T-cell (primary cell): ENCODE measurements at regions not wholly inside any gene's neighbourhood (a gene's known extent, or its start where the extent isn't known, plus 50 kb on each side); places are given as distances from the start of the nearest gene placed in this dataset.

ENCODE experiments used
- ATAC-seq, 4 experiments: fragments of 200-7000 bp in 3 of 4; fragments of 150-1000 bp in 1 of 4; cut with Tn5 transposase; replicated peaks in 1 of 4; 1 replicate in 3 of 4; 2 replicates in 1 of 4; pipeline ENCODE4 v1.10.0; 2021; ENCODE audit warnings: moderate library complexity in 3 of 4, mild to moderate bottlenecking in 2 of 4, moderate number of reproducible peaks in 1 of 4
- CTCF ChIA-PET, 2 donors: fragments of 300-600 bp; sonication (Branson Sonifier 250); formaldehyde crosslinking; loops; one replicate each; lab custom pipeline; 2022; ENCODE audit warnings: antibody characterized with exemption in 2 of 2; lab: Charles Lee
- POLR2A ChIA-PET, 2 donors: fragments of 300-600 bp; sonication (Branson Sonifier 250); formaldehyde crosslinking; loops; one replicate each; lab custom pipeline; 2022; ENCODE audit warnings: antibody characterized with exemption in 2 of 2; lab: Charles Lee
- DNase-seq, 35 experiments: peaks; one replicate each; pipeline versions ENCODE4 v3.0.0 to v3.0.0-alpha.2; 2013 to 2023
- H3K27ac ChIP-seq: one replicate; pipeline ENCODE4 v1.5.1; 2013; ENCODE audit warnings: low read length
- H3K27me3 ChIP-seq, 2 experiments: replicated peaks in 1 of 2; 1 replicate in 1 of 2; 2 replicates in 1 of 2; pipeline versions ENCODE4 v1.6.1 to v1.7.0; 2013; ENCODE audit warnings: low read length in 1 of 2, mixed read lengths in 1 of 2; ENCODE audit not compliant: control insufficient read depth in 2 of 2, insufficient read depth in 2 of 2; ENCODE audit errors: extremely low read depth in 1 of 2
- H3K36me3 ChIP-seq, 2 donors: 1 replicate in 1 of 2; 2 replicates in 1 of 2; pipeline versions ENCODE4 v1.6.1 to v1.7.0; 2013; ENCODE audit warnings: low read length in 1 of 2; ENCODE audit not compliant: control insufficient read depth in 2 of 2, insufficient read depth in 1 of 2; ENCODE audit errors: extremely low read depth in 1 of 2
- H3K4me1 ChIP-seq, 2 experiments: 1 replicate in 1 of 2; 2 replicates in 1 of 2; pipeline versions ENCODE4 v1.6.1 to v1.7.0; 2013; ENCODE audit warnings: low read length in 2 of 2, mixed read lengths in 1 of 2; ENCODE audit not compliant: insufficient read depth in 2 of 2, control insufficient read depth in 1 of 2; ENCODE audit errors: extremely low read depth in 1 of 2
- H3K4me3 ChIP-seq, 2 donors: 1 replicate in 1 of 2; 2 replicates in 1 of 2; pipeline versions ENCODE4 v1.5.1 to v1.7.0; 2013; ENCODE audit warnings: mild to moderate bottlenecking in 2 of 2, low read length in 1 of 2, moderate library complexity in 1 of 2; ENCODE audit not compliant: control insufficient read depth in 1 of 2; ENCODE audit errors: extremely low read depth in 1 of 2
- H3K9me3 ChIP-seq: 2 replicates; pipeline ENCODE4 v1.7.0; 2013
- H3K27ac Mint-ChIP-seq, 2 donors: one replicate each; pipeline ENCODE4 v1.8.0; 2020 to 2021; ENCODE audit warnings: mild to moderate bottlenecking in 2 of 2, mixed read lengths in 2 of 2
- H3K27me3 Mint-ChIP-seq, 2 donors: one replicate each; pipeline ENCODE4 v1.8.0; 2021 to 2022; ENCODE audit warnings: mixed read lengths in 2 of 2
- H3K36me3 Mint-ChIP-seq: one replicate; pipeline ENCODE4 v1.8.0; 2021; ENCODE audit warnings: mixed read lengths
- H3K4me1 Mint-ChIP-seq, 3 donors: one replicate each; pipeline ENCODE4 v1.8.0; 2020 to 2022; ENCODE audit warnings: mixed read lengths in 3 of 3, mild to moderate bottlenecking in 1 of 3
- H3K4me3 Mint-ChIP-seq, 3 donors: one replicate each; pipeline ENCODE4 v1.8.0; 2020 to 2022; ENCODE audit warnings: mild to moderate bottlenecking in 3 of 3, mixed read lengths in 3 of 3, moderate library complexity in 3 of 3
- H3K9me3 Mint-ChIP-seq, 3 donors: one replicate each; pipeline ENCODE4 v1.8.0; 2020 to 2022; ENCODE audit warnings: mixed read lengths in 3 of 3
- WGBS: methylation state at CpG from one replicate; pipeline ENCODE4 v1.1.5; 2013; ENCODE audit warnings: missing lambda C conversion rate; ENCODE audit not compliant: insufficient coverage; 5-methylcytosine and 5-hydroxymethylcytosine counted together

DNA sequence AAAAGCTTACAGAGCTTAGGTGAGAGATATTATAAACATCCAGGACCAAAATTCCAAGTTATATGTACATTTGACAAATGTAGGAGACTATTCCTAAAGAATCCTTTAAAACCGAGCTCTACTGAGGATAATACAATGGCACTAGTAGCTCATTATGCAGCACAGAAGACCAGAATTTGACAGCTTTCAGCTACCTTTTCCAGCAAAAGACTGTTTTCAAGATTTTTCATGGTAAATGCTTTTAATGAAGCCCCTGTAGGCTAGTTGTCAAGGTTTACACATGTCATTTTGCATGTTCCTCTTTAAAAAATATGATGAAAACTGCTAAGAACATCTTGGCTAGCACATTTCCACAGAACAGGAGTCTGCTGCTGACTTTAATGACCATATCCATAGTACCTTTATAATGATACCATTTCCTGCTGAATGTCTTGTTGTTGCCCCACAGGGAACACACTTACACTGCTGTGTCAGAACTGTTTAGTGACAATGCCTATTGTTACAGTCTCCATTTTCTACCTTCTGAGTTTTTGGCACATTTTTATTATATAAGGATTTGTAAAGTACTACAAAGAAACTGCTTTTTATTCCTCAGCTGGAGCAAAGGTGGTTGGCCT lies 1382.3 kb downstream of the RAPGEF2 start:
- Histone ChIP-seq H3K4me3 (no peak overlapping the region), H3K27ac (no peak overlapping the region), H3K9me3 (peaks cover 2% of the 10 kb centered on the region), H3K4me1 (no peaks in the 10 kb centered on the region), H3K36me3 (no peaks in the 10 kb centered on the region), H3K27me3 (no peaks in the 10 kb centered on the region)
- Mint-ChIP-seq H3K9me3 (peaks cover 12 to 35% (median 23%) of the 10 kb centered on the region in 3 donors), H3K27ac (no peak overlapping the region), H3K36me3 (no peaks in the 10 kb centered on the region), H3K4me1 (no peaks in the 10 kb centered on the region), H3K27me3 (no peaks in the 10 kb centered on the region), H3K4me3 (no peak overlapping the region)
- POLR2A ChIA-PET: no interaction called here
- DNase-seq: no peak
- no CpG with 5 or more reads among the region's 1 CpG for WGBS
- CTCF ChIA-PET: no interaction called here
- ATAC-seq: no peak

DNA sequence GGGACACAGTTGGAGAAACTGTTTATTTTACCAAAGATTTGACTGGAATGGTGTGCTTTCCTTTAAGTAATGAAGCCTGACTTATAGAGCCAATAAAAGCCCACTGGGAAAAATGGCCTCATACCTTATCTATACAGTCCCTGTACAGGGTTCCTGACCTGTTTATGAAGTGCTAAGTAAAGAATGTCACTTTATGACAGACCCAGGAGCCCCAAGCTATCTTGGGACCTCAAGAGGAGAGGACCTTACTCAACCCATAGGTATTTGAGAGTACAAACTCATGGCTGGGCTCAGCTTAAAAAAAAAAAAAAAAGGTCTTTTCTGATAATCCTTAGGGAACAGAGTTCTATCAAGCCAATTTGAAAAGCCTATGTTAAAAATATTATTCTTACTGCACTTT lies 1389.3 kb downstream of the RAPGEF2 start:
- ChIA-PET CTCF (no interaction called here), POLR2A (no interaction called here)
- Mint-ChIP-seq H3K27me3 (no peaks in the 10 kb centered on the region), H3K36me3 (no peaks in the 10 kb centered on the region), H3K27ac (no peak overlapping the region), H3K9me3 (peaks cover 16 to 36% (median 23%) of the 10 kb centered on the region in 3 donors), H3K4me1 (no peaks in the 10 kb centered on the region), H3K4me3 (no peak overlapping the region)
- Histone ChIP-seq H3K4me3 (no peak overlapping the region), H3K36me3 (no peaks in the 10 kb centered on the region), H3K4me1 (no peaks in the 10 kb centered on the region), H3K27ac (no peak overlapping the region), H3K27me3 (no peaks in the 10 kb centered on the region), H3K9me3 (peaks cover 2% of the 10 kb centered on the region)
- DNase-seq: no peak
- no peak for ATAC-seq

- Histone ChIP-seq H3K27ac (no peak overlapping the region), H3K4me1 (no peaks in the 10 kb centered on the region), H3K36me3 (no peaks in the 10 kb centered on the region), H3K4me3 (no peak overlapping the region), H3K9me3 (peaks cover 2% of the 10 kb centered on the region), H3K27me3 (no peaks in the 10 kb centered on the region)
- H3K36me3 Mint-ChIP-seq: no peaks in the 10 kb centered on the region
- no peak overlapping the region for H3K4me3 Mint-ChIP-seq
- no CpG with 5 or more reads among the region's 1 CpG for WGBS
- peaks cover 14 to 30% (median 19%) of the 10 kb centered on the region in 3 donors for H3K9me3 Mint-ChIP-seq
- CTCF ChIA-PET: no interaction called here
- H3K27me3 Mint-ChIP-seq: no peaks in the 10 kb centered on the region
- no peaks in the 10 kb centered on the region for H3K4me1 Mint-ChIP-seq
- POLR2A ChIA-PET: no interaction called here
- ATAC-seq: no peak
- no peak for DNase-seq
- no peak overlapping the region for H3K27ac Mint-ChIP-seq
These were observed 1390.3 kb downstream of the RAPGEF2 start for GRCh38 chr4:160493206-160493605.

DNA sequence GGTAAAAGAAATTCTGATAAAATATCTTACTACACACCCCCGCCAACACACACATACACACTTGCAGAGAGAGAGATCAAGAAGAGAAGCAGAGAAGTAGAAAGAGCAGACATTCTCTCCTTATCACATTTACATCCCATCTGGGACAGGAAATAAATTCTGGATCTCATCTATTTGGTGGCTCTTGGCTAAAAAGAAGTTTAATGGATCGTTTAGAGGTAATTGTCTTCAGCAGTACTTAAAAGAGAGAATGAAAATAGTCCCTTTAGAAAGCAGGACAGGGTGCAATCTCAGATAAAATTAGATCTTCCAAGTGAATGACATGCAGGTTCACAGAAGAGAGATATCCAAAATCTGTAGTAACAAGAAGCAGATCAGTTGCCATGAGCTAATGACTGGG lies 1392.5 kb downstream of the RAPGEF2 start:
- Histone ChIP-seq H3K9me3 (no peaks in the 10 kb centered on the region), H3K36me3 (no peaks in the 10 kb centered on the region), H3K4me1 (no peaks in the 10 kb centered on the region), H3K27ac (no peak overlapping the region), H3K4me3 (no peak overlapping the region), H3K27me3 (no peaks in the 10 kb centered on the region)
- ATAC-seq: no peak
- H3K4me3 Mint-ChIP-seq: no peak overlapping the region
- H3K4me1 Mint-ChIP-seq: no peaks in the 10 kb centered on the region
- no peak for DNase-seq
- H3K9me3 Mint-ChIP-seq: peaks cover 13 to 24% (median 21%) of the 10 kb centered on the region in 3 donors
- H3K36me3 Mint-ChIP-seq: no peaks in the 10 kb centered on the region
- ChIA-PET CTCF (no interaction called here), POLR2A (interaction anchor here in 1 of 2 donors (0.6 kb wide), 1 partner anchor 62 kb away, joined by 3 read pairs; no protein-coding TSS in a partner anchor)
- no CpG with 5 or more reads among the region's 2 CpGs for WGBS
- no peaks in the 10 kb centered on the region for H3K27me3 Mint-ChIP-seq
- H3K27ac Mint-ChIP-seq: no peak overlapping the region

- ChIA-PET POLR2A (no interaction called here), CTCF (no interaction called here)
- Mint-ChIP-seq H3K36me3 (no peaks in the 10 kb centered on the region), H3K4me1 (no peaks in the 10 kb centered on the region), H3K4me3 (no peak overlapping the region), H3K9me3 (peaks cover 15 to 22% (median 22%) of the 10 kb centered on the region in 3 donors), H3K27ac (no peak overlapping the region), H3K27me3 (no peaks in the 10 kb centered on the region)
- no peak overlapping the region for H3K27ac ChIP-seq
- ATAC-seq: no peak
- no peaks in the 10 kb centered on the region for H3K4me1 ChIP-seq
- no peaks in the 10 kb centered on the region for H3K36me3 ChIP-seq
- no peaks in the 10 kb centered on the region for H3K27me3 ChIP-seq
- H3K4me3 ChIP-seq: no peak overlapping the region
- H3K9me3 ChIP-seq: no peaks in the 10 kb centered on the region
- DNase-seq: no peak
- WGBS: 86% methylated on average over 4 of the region's 4 CpGs
These were observed 1395.3 kb downstream of the RAPGEF2 start for GRCh38 chr4:160498211-160498610.

GRCh38 chr4:160505724-160506123 lies 1402.8 kb downstream of the RAPGEF2 start:
- Mint-ChIP-seq H3K4me1 (no peaks in the 10 kb centered on the region), H3K9me3 (peaks cover 15 to 19% (median 16%) of the 10 kb centered on the region in 3 donors), H3K4me3 (no peak overlapping the region), H3K27me3 (no peaks in the 10 kb centered on the region), H3K27ac (no peak overlapping the region), H3K36me3 (no peaks in the 10 kb centered on the region)
- H3K4me3 ChIP-seq: no peak overlapping the region
- H3K27me3 ChIP-seq: no peaks in the 10 kb centered on the region
- H3K36me3 ChIP-seq: no peaks in the 10 kb centered on the region
- no peak for ATAC-seq
- 83% methylated on average over 1 of the region's 4 CpGs for WGBS
- POLR2A ChIA-PET: no interaction called here
- H3K27ac ChIP-seq: no peak overlapping the region
- no peaks in the 10 kb centered on the region for H3K9me3 ChIP-seq
- DNase-seq: no peak
- CTCF ChIA-PET: no interaction called here
- no peaks in the 10 kb centered on the region for H3K4me1 ChIP-seq

DNA sequence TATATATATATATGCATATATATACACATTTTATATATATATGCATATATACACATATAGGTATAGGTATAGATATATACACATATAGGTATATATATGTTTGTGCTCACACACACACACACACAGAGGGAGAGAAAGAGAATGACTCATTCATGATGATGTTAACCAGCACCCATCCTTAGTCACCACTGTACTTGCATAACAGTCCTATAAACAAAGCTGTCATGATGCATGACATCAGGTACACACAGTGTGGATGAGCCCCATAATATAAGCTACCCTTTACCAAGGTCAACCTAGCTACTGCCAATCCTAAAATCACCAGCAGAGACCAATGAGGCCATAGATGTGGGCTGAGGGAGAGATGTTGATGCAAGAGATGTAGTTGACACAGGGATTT lies 1408.0 kb downstream of the RAPGEF2 start:
- Histone ChIP-seq H3K9me3 (no peaks in the 10 kb centered on the region), H3K4me3 (no peak overlapping the region), H3K27me3 (no peaks in the 10 kb centered on the region), H3K27ac (no peak overlapping the region), H3K4me1 (no peaks in the 10 kb centered on the region), H3K36me3 (no peaks in the 10 kb centered on the region)
- Mint-ChIP-seq H3K4me1 (no peaks in the 10 kb centered on the region), H3K27me3 (no peaks in the 10 kb centered on the region), H3K4me3 (no peak overlapping the region), H3K9me3 (peaks cover 3 to 12% (median 12%) of the 10 kb centered on the region in 3 donors), H3K36me3 (no peaks in the 10 kb centered on the region), H3K27ac (no peak overlapping the region)
- ChIA-PET CTCF (no interaction called here), POLR2A (no interaction called here)
- DNase-seq (no peak), ATAC-seq (no peak)
